ENCODE measurements at regions not wholly inside any gene's neighbourhood (a gene's known extent, or its start where the extent isn't known, plus 50 kb on each side); places are given as distances from the start of the nearest gene placed in this dataset.

GRCh38 chr9:87115785-87116184 lies 168.5 kb upstream of the GAS1 start:
- no peak for DNase-seq (ENCODE audit: extremely low read depth, low read depth)

- no peak for DNase-seq (ENCODE audit: extremely low read depth, low read depth)
These were observed 169.2 kb upstream of the GAS1 start for GRCh38 chr9:87116492-87116891.

GRCh38 chr9:87118594-87118993 lies 171.3 kb upstream of the GAS1 start:
- no peak for DNase-seq (ENCODE audit: extremely low read depth, low read depth)

- no peak for DNase-seq (ENCODE audit: extremely low read depth, low read depth)
These were observed 172.1 kb upstream of the GAS1 start for GRCh38 chr9:87119328-87119881.

GRCh38 chr9:87120610-87121009 lies 173.3 kb upstream of the GAS1 start:
- no peak for DNase-seq (ENCODE audit: extremely low read depth, low read depth)

- no peak for DNase-seq (ENCODE audit: extremely low read depth, low read depth)
These were observed 175.8 kb upstream of the GAS1 start for GRCh38 chr9:87122947-87123685.

- DNase-seq (ENCODE audit: extremely low read depth, low read depth), result no peak
These were observed 176.5 kb upstream of the GAS1 start for GRCh38 chr9:87123830-87124229.

- no peak for DNase-seq (ENCODE audit: extremely low read depth, low read depth)
These were observed 178.5 kb upstream of the GAS1 start for GRCh38 chr9:87125819-87126218.

GRCh38 chr9:87127543-87127942 lies 180.2 kb upstream of the GAS1 start:
- no peak for DNase-seq (ENCODE audit: extremely low read depth, low read depth)

- DNase-seq (ENCODE audit: extremely low read depth, low read depth), result no peak
These were observed 180.8 kb upstream of the GAS1 start for GRCh38 chr9:87127978-87128614.

- DNase-seq (ENCODE audit: extremely low read depth, low read depth), result no peak
These were observed 181.7 kb upstream of the GAS1 start for GRCh38 chr9:87128844-87129493.

GRCh38 chr9:87135074-87135473 lies 187.8 kb upstream of the GAS1 start:
- DNase-seq (ENCODE audit: extremely low read depth, low read depth), result no peak

- no peak for DNase-seq (ENCODE audit: extremely low read depth, low read depth)
These were observed 190.4 kb upstream of the GAS1 start for GRCh38 chr9:87137718-87138117.

GRCh38 chr9:87138128-87139040 lies 191.1 kb upstream of the GAS1 start:
- no peak for DNase-seq (ENCODE audit: extremely low read depth, low read depth)

GRCh38 chr9:87139099-87139730 lies 191.9 kb upstream of the GAS1 start:
- no peak for DNase-seq (ENCODE audit: extremely low read depth, low read depth)

- no peak for DNase-seq (ENCODE audit: extremely low read depth, low read depth)
These were observed 192.8 kb upstream of the GAS1 start for GRCh38 chr9:87140142-87140541.

GRCh38 chr9:87140605-87141109 lies 193.4 kb upstream of the GAS1 start:
- no peak for DNase-seq (ENCODE audit: extremely low read depth, low read depth)

- no peak for DNase-seq (ENCODE audit: extremely low read depth, low read depth)
These were observed 193.8 kb upstream of the GAS1 start for GRCh38 chr9:87141124-87141523.

- DNase-seq (ENCODE audit: extremely low read depth, low read depth), result no peak
These were observed 199.6 kb upstream of the GAS1 start for GRCh38 chr9:87146933-87147332.

GRCh38 chr9:87147839-87148238 lies 200.5 kb upstream of the GAS1 start:
- DNase-seq (ENCODE audit: extremely low read depth, low read depth), result no peak

All from NCI-H460 (cell line).